GM23338 (cell line): ENCODE measurements at regions not wholly inside any gene's neighbourhood (a gene's known extent, or its start where the extent isn't known, plus 50 kb on each side); places are given as distances from the start of the nearest gene placed in this dataset.

ENCODE experiments used
- ATAC-seq: fragments of 200-7000 bp; cut with Tn5 transposase; 3 replicates; pipeline ENCODE4 v1.9.1; 2020
- DNase-seq: peaks from one replicate; pipeline ENCODE4 v3.0.0-alpha.2; 2015; ENCODE audit warnings: low spot score
- H2AFZ ChIP-seq: fragments of 200-600 bp; sonication (generic); 2 replicates; pipeline ENCODE4 v1.8.0; 2016; ENCODE audit warnings: antibody characterized with exemption, mild to moderate bottlenecking, moderate library complexity
- H3F3A ChIP-seq: fragments of 200-600 bp; sonication (generic); replicated peaks from 2 replicates; pipeline ENCODE4 v1.8.0; 2017; ENCODE audit warnings: antibody characterized with exemption, mixed run types, low read depth
- H3K27ac ChIP-seq: fragments of 200-600 bp; sonication (generic); 2 replicates; pipeline ENCODE4 v1.6.1; 2016; ENCODE audit warnings: low read depth
- H3K27me3 ChIP-seq: fragments of 200-600 bp; sonication (generic); 2 replicates; pipeline ENCODE4 v1.8.0; 2016; ENCODE audit warnings: mild to moderate bottlenecking, mixed run types, moderate library complexity; ENCODE audit not compliant: insufficient read depth
- H3K36me3 ChIP-seq: fragments of 200-600 bp; sonication (generic); 2 replicates; pipeline ENCODE4 v1.8.0; 2016; ENCODE audit warnings: mild to moderate bottlenecking; ENCODE audit not compliant: insufficient read depth
- H3K4me1 ChIP-seq: fragments of 200-600 bp; sonication (generic); 2 replicates; pipeline ENCODE4 v1.8.0; 2016; ENCODE audit warnings: mild to moderate bottlenecking, moderate library complexity; ENCODE audit not compliant: insufficient read depth
- H3K4me2 ChIP-seq: fragments of 200-600 bp; sonication (generic); 2 replicates; pipeline ENCODE4 v1.7.1; 2017; ENCODE audit warnings: mixed run types
- H3K4me3 ChIP-seq: fragments of 200-600 bp; sonication (generic); 2 replicates; pipeline ENCODE4 v1.6.1; 2016; ENCODE audit warnings: mixed run types
- H3K79me2 ChIP-seq: fragments of 200-600 bp; sonication (generic); replicated peaks from 2 replicates; pipeline ENCODE4 v1.8.0; 2017; ENCODE audit warnings: mild to moderate bottlenecking; ENCODE audit not compliant: insufficient read depth
- H3K9me2 ChIP-seq: fragments of 200-600 bp; sonication (generic); 2 replicates; pipeline ENCODE4 v1.8.0; 2017; ENCODE audit not compliant: insufficient read depth
- H4K20me1 ChIP-seq: fragments of 200-600 bp; sonication (generic); replicated peaks from 2 replicates; pipeline ENCODE4 v1.8.0; 2017; ENCODE audit warnings: mild to moderate bottlenecking; ENCODE audit not compliant: insufficient read depth
- H3K27ac Mint-ChIP-seq: 2 replicates; pipeline ENCODE4 v1.8.0; 2020; ENCODE audit warnings: inconsistent platforms, mild to moderate bottlenecking, moderate library complexity, mixed read lengths
- H3K27me3 Mint-ChIP-seq: 3 replicates; pipeline ENCODE4 v1.8.0; 2022; ENCODE audit warnings: low read depth, mild to moderate bottlenecking, moderate library complexity, mixed read lengths, inconsistent platforms; ENCODE audit not compliant: insufficient read depth, poor library complexity
- H3K36me3 Mint-ChIP-seq: 3 replicates; pipeline ENCODE4 v1.8.0; 2021; ENCODE audit warnings: low read depth, mild to moderate bottlenecking, inconsistent platforms, moderate library complexity, mixed read lengths
- H3K4me1 Mint-ChIP-seq: 3 replicates; pipeline ENCODE4 v1.8.0; 2020; ENCODE audit warnings: mild to moderate bottlenecking, inconsistent platforms, mixed read lengths
- H3K4me3 Mint-ChIP-seq: 3 replicates; pipeline ENCODE4 v1.8.0; 2021; ENCODE audit warnings: moderate library complexity, mild to moderate bottlenecking, inconsistent platforms, mixed read lengths
- H3K9me3 Mint-ChIP-seq: 3 replicates; pipeline ENCODE4 v1.8.0; 2020; ENCODE audit warnings: moderate library complexity, mild to moderate bottlenecking, inconsistent platforms, mixed read lengths
- CREB1 ChIP-seq: fragments of 250-450 bp; sonication (Bioruptor Pico); IDR thresholded peaks from 2 replicates; pipeline ENCODE4 v1.5.0; 2020; ENCODE audit warnings: low read depth, mild to moderate bottlenecking, moderate library complexity
- CTCF ChIP-seq, 2 experiments: fragments of 200-600 bp in 1 of 2; sonication (generic) in 1 of 2; conservative IDR thresholded peaks; 2 replicates each; pipeline versions ENCODE4 v1.5.1 to v1.6.1; 2016 to 2017; ENCODE audit warnings: antibody characterized with exemption in 2 of 2, low read depth in 2 of 2, mild to moderate bottlenecking in 2 of 2, moderate library complexity in 1 of 2
- ETS1 ChIP-seq: IDR thresholded peaks from 2 replicates; pipeline ENCODE4 v1.6.1; 2016; ENCODE audit warnings: antibody characterized with exemption
- EZH2 ChIP-seq: fragments of 200-600 bp; sonication (generic); IDR thresholded peaks from one replicate; pipeline ENCODE4 v1.8.0; 2017; ENCODE audit warnings: antibody characterized with exemption, mild to moderate bottlenecking, low read depth; ENCODE audit not compliant: unreplicated experiment
- EZH2phosphoT487 ChIP-seq: fragments of 200-600 bp; sonication (generic); IDR thresholded peaks from one replicate; pipeline ENCODE4 v1.8.1; 2018; ENCODE audit warnings: antibody characterized with exemption; ENCODE audit not compliant: unreplicated experiment
- JUNB ChIP-seq: IDR thresholded peaks from one replicate; pipeline ENCODE4 v1.6.1; 2016; ENCODE audit warnings: antibody characterized with exemption; ENCODE audit not compliant: unreplicated experiment
- NANOG ChIP-seq: IDR thresholded peaks from 2 replicates; pipeline ENCODE4 v1.6.1; 2016; ENCODE audit warnings: antibody characterized with exemption, borderline replicate concordance
- POLR2AphosphoS5 ChIP-seq: IDR thresholded peaks from 2 replicates; pipeline ENCODE4 v1.6.1; 2016; ENCODE audit warnings: antibody characterized with exemption, low read depth
- REST ChIP-seq: IDR thresholded peaks from one replicate; pipeline ENCODE4 v1.6.1; 2018; ENCODE audit warnings: antibody characterized with exemption; ENCODE audit not compliant: unreplicated experiment
- STAT1 ChIP-seq: IDR thresholded peaks from one replicate; pipeline ENCODE4 v1.6.1; 2016; ENCODE audit warnings: antibody characterized with exemption; ENCODE audit not compliant: unreplicated experiment
- ZNF114 ChIP-seq: fragments of 250-450 bp; sonication (Bioruptor Pico); IDR thresholded peaks from 2 replicates; pipeline ENCODE4 v1.5.0; 2020; ENCODE audit warnings: mild to moderate bottlenecking, moderate library complexity
- ZNF331 ChIP-seq: fragments of 250-450 bp; sonication (Bioruptor Pico); IDR thresholded peaks from 2 replicates; pipeline ENCODE4 v1.5.0; 2020; ENCODE audit warnings: low read depth, mild to moderate bottlenecking, moderate library complexity
- ZNF462 ChIP-seq: fragments of 250-450 bp; sonication (Bioruptor Pico); IDR thresholded peaks from 2 replicates; pipeline ENCODE4 v1.5.0; 2020; ENCODE audit warnings: mild to moderate bottlenecking, moderate library complexity

GRCh38 chr3:132255041-132255745 is 62.0 kb upstream of the ACP3 start:
- Histone ChIP-seq H3K27me3 (no peaks in the 10 kb centered on the region), H3K4me1 (no peaks in the 10 kb centered on the region), H3K4me2 (no peak overlapping the region), H3K4me3 (no peak overlapping the region), H3F3A (no peaks in the 10 kb centered on the region), H3K27ac (no peak overlapping the region), H4K20me1 (no peaks in the 10 kb centered on the region), H3K79me2 (no peaks in the 10 kb centered on the region), H3K9me2 (no peaks in the 10 kb centered on the region), H3K36me3 (no peaks in the 10 kb centered on the region), H2AFZ (no peak overlapping the region)
- TF ChIP-seq EZH2phosphoT487 (no peak), ZNF331 (CRISPR knock-in tag) (no peak), CREB1 (CRISPR knock-in tag) (no peak), STAT1 (no peak), CTCF (conservative IDR thresholded peaks at IDR 0.05; ENCODE audit: low read depth in 2 of 2) (no peak), ETS1 (no peak), POLR2AphosphoS5 (no peak), ZNF462 (CRISPR knock-in tag) (no peak), ZNF114 (no peak), NANOG (no peak), JUNB (no peak), REST (no peak), EZH2 (no peak)
- peak; percentile 8 for DNase-seq
- Mint-ChIP-seq H3K36me3 (no peaks in the 10 kb centered on the region), H3K9me3 (no peaks in the 10 kb centered on the region), H3K27ac (no peak overlapping the region), H3K27me3 (peaks cover 2% of the 10 kb centered on the region), H3K4me3 (no peak overlapping the region), H3K4me1 (peaks cover 4% of the 10 kb centered on the region; the same call in 2 of the 3 replicates)
- no peak for ATAC-seq
